Kidney (tissue), 13 donors: ENCODE measurements at regions not wholly inside any gene's neighbourhood (a gene's known extent, or its start where the extent isn't known, plus 50 kb on each side); places are given as distances from the start of the nearest gene placed in this dataset.

Source experiments
- DNase-seq, 5 donors: peaks; one replicate each; pipeline ENCODE4 v3.0.0-alpha.2; 2013 to 2020
- FAIRE-seq: peaks from 2 replicates; lab custom pipeline; 2012; peaks lifted over from hg19 to GRCh38; lab: Jason Lieb, UNC
- H3K27ac ChIP-seq, 2 donors: one replicate each; pipeline ENCODE4 v1.7.0; 2013; ENCODE audit warnings: low read depth in 2 of 2, low read length in 2 of 2, inconsistent platforms in 1 of 2
- H3K27me3 ChIP-seq: one replicate; pipeline ENCODE4 v1.7.1; 2013; ENCODE audit warnings: low read length, inconsistent platforms; ENCODE audit not compliant: control insufficient read depth, insufficient read depth
- H3K36me3 ChIP-seq, 3 donors: one replicate each; pipeline versions ENCODE4 v1.7.0 to v1.7.1; 2013; ENCODE audit warnings: low read length in 3 of 3, control low read depth in 1 of 3, inconsistent platforms in 1 of 3; ENCODE audit not compliant: insufficient read depth in 3 of 3, control insufficient read depth in 2 of 3
- H3K4me1 ChIP-seq, 3 donors: one replicate each; pipeline versions ENCODE4 v1.7.0 to v1.7.1; 2013; ENCODE audit warnings: low read length in 3 of 3, inconsistent platforms in 1 of 3, low read depth in 1 of 3; ENCODE audit not compliant: control insufficient read depth in 2 of 3, insufficient read depth in 2 of 3
- H3K4me3 ChIP-seq, 3 donors: one replicate each; pipeline versions ENCODE4 v1.7.0 to v1.8.1; 2013; ENCODE audit warnings: low read length in 3 of 3, control low read depth in 1 of 3, inconsistent platforms in 1 of 3
- H3K9ac ChIP-seq, 3 donors: one replicate each; pipeline versions ENCODE4 v1.7.0 to v1.7.1; 2013; ENCODE audit warnings: low read length in 3 of 3, control low read depth in 1 of 3, inconsistent platforms in 1 of 3
- H3K9me3 ChIP-seq, 3 donors: one replicate each; pipeline versions ENCODE4 v1.7.0 to v1.7.1; 2013; ENCODE audit warnings: low read length in 3 of 3, control low read depth in 1 of 3, inconsistent platforms in 1 of 3; ENCODE audit not compliant: control insufficient read depth in 2 of 3, insufficient read depth in 1 of 3
- intact Hi-C: fragments of 100-400 bp; cut with DNase I; formaldehyde crosslinking; loops from one replicate; pipeline ENCODE4 v1.11.1; 2022
- TF ChIP-seq, protein P1 (sequence below): IDR thresholded peaks from 3 replicates; pipeline ENCODE4 v1.5.1; 2012; ENCODE audit warnings: mild to moderate bottlenecking, moderate library complexity, borderline replicate concordance; ENCODE audit not compliant: insufficient read depth; ENCODE audit errors: extremely low read depth
- donor health status: control.
- donor health status: control.
- donor health status: control.
- donor health status: control.
- donor health status: control.
- donor health status: DM: yes; HTN: yes; CAD: no.
- donor health status: Normal renal cell carcinoma (clear cell type).

DNA sequence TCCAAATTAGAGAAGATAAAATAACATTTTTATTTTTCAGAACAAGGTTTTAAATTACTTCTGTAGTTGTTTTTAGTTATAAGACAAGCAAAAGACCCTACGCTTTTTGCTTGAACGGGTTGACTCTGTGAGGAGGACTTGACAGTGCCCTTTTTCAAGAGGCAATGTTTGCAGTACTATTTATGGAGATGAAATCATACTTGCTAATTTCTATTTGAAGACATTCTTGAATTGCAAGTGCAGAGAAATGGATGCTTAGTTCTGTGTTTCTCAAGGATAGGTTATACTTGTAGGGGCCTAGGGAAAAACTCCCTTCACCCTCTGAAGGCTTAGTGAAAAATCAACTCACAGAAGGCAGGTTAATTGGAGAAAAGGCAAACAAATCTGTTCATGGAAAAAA lies 1229.5 kb downstream of the REEP3 start:
- DNase-seq (no peak), FAIRE-seq (no peak)
- Histone ChIP-seq H3K4me3 (no peak overlapping the region), H3K36me3 (no peaks in the 10 kb centered on the region), H3K4me1 (no peaks in the 10 kb centered on the region), H3K27me3 (no peaks in the 10 kb centered on the region), H3K27ac (no peak overlapping the region), H3K9me3 (no peaks in the 10 kb centered on the region), H3K9ac (no peak overlapping the region)
- TF ChIP-seq, protein P1, sequence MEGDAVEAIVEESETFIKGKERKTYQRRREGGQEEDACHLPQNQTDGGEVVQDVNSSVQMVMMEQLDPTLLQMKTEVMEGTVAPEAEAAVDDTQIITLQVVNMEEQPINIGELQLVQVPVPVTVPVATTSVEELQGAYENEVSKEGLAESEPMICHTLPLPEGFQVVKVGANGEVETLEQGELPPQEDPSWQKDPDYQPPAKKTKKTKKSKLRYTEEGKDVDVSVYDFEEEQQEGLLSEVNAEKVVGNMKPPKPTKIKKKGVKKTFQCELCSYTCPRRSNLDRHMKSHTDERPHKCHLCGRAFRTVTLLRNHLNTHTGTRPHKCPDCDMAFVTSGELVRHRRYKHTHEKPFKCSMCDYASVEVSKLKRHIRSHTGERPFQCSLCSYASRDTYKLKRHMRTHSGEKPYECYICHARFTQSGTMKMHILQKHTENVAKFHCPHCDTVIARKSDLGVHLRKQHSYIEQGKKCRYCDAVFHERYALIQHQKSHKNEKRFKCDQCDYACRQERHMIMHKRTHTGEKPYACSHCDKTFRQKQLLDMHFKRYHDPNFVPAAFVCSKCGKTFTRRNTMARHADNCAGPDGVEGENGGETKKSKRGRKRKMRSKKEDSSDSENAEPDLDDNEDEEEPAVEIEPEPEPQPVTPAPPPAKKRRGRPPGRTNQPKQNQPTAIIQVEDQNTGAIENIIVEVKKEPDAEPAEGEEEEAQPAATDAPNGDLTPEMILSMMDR: no peak
- intact Hi-C loops: no loop called here

DNA sequence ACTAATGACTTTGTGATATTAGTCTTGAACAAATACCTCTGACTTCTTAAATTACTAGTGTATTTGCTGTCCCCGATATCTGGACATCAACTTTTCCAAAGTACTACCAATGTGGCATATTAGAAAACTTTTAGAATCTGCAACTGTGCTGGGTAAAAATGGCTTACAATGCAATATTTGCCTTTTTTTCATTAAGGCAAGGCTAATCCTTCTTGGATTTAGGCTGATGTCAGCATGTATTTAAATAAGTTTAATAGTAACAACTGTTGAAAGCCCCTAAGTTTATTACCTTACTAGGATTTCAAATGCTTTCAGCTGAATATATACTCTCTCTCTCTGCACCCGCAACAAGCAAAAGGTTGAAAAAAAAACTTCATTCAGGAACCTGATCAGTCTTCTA lies 1232.3 kb downstream of the REEP3 start:
- no peaks in the 10 kb centered on the region for H3K36me3 ChIP-seq
- H3K9me3 ChIP-seq: no peaks in the 10 kb centered on the region
- TF ChIP-seq, protein P1: no peak
- no peak overlapping the region for H3K27ac ChIP-seq
- H3K9ac ChIP-seq: no peak overlapping the region
- intact Hi-C loops: no loop called here
- FAIRE-seq (no peak), DNase-seq (no peak)
- no peak overlapping the region for H3K4me3 ChIP-seq
- H3K4me1 ChIP-seq: no peaks in the 10 kb centered on the region
- H3K27me3 ChIP-seq: no peaks in the 10 kb centered on the region

DNA sequence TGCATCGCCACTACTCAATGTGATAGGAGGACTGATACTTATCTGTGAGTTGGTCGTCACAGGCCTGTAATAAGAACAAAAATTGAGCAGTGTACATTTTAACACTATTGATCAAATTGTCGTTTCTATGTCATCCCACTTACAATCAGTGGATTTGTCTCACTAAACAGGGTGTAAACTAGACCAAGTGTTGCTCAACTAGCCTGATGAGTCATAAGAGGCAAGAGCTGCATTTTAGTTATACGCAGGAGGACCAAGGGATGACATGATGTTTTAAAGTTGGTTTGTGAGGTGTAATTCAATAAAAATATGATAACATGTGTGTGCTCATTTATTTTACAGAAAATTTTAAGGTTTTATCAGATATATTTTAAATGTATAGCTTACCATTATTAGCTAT lies 1239.2 kb downstream of the REEP3 start:
- Histone ChIP-seq H3K27me3 (no peaks in the 10 kb centered on the region), H3K36me3 (no peaks in the 10 kb centered on the region), H3K4me1 (no peaks in the 10 kb centered on the region), H3K9ac (no peak overlapping the region), H3K27ac (no peak overlapping the region), H3K9me3 (no peaks in the 10 kb centered on the region), H3K4me3 (no peak overlapping the region)
- FAIRE-seq (no peak), DNase-seq (no peak)
- intact Hi-C loops: no loop called here
- TF ChIP-seq, protein P1: no peak

DNA sequence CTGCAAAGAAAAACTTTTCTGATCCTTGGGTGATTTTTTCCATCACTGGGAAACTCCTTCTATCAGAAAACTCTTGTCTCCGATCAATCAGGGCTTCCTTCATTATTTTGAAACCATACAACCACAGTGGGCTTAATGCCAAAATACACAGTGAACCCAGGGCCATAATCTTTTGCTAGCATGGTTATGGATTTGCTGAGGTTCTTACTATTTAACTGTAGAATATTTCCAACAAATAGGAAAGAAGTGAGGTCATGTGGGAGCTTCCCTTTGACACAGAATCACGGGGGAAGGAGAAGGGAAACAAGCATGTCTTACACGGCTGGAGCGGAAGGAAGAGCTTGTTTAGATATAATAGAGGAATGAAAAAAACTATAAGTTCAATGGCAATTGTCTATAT lies 1241.7 kb downstream of the REEP3 start:
- Histone ChIP-seq H3K27me3 (no peaks in the 10 kb centered on the region), H3K9ac (no peak overlapping the region), H3K9me3 (no peaks in the 10 kb centered on the region), H3K36me3 (no peaks in the 10 kb centered on the region), H3K4me1 (no peaks in the 10 kb centered on the region), H3K4me3 (no peak overlapping the region), H3K27ac (no peak overlapping the region)
- TF ChIP-seq, protein P1: no peak
- FAIRE-seq (no peak), DNase-seq (no peak)
- intact Hi-C loops: no loop called here
